H9 (cell line): ENCODE measurements at regions not wholly inside any gene's neighbourhood (a gene's known extent, or its start where the extent isn't known, plus 50 kb on each side); places are given as distances from the start of the nearest gene placed in this dataset.

Experiments
- DNase-seq: peaks from one replicate; pipeline ENCODE4 v3.0.0-alpha.2; 2017
- H2AFZ ChIP-seq: one replicate; pipeline ENCODE4 v1.6.1; 2013; ENCODE audit warnings: mild to moderate bottlenecking, low read length, control low read depth, moderate library complexity
- H2AK5ac ChIP-seq: 2 replicates; pipeline ENCODE4 v1.6.1; 2013; ENCODE audit warnings: low read length, control low read depth, mixed read lengths; ENCODE audit not compliant: insufficient read length
- H2BK120ac ChIP-seq: one replicate; pipeline ENCODE4 v1.6.1; 2013; ENCODE audit warnings: low read depth, mild to moderate bottlenecking, low read length, control low read depth, inconsistent platforms; ENCODE audit not compliant: poor library complexity, severe bottlenecking
- H2BK12ac ChIP-seq: 2 replicates; pipeline ENCODE4 v1.6.1; 2013; ENCODE audit warnings: low read length, control low read depth, mixed read lengths, low read depth; ENCODE audit not compliant: insufficient read length
- H2BK15ac ChIP-seq: 2 replicates; pipeline ENCODE4 v1.6.1; 2013; ENCODE audit warnings: low read depth, low read length, control low read depth
- H2BK20ac ChIP-seq: one replicate; pipeline ENCODE4 v1.6.1; 2013; ENCODE audit warnings: low read depth, mild to moderate bottlenecking, low read length, control low read depth, inconsistent platforms; ENCODE audit not compliant: poor library complexity, severe bottlenecking
- H2BK5ac ChIP-seq: 2 replicates; pipeline ENCODE4 v1.6.1; 2013; ENCODE audit warnings: low read length, control low read depth, mixed read lengths; ENCODE audit not compliant: insufficient read length
- H3K14ac ChIP-seq: 2 replicates; pipeline ENCODE4 v1.6.1; 2013; ENCODE audit warnings: low read length, control low read depth; ENCODE audit not compliant: insufficient read depth
- H3K18ac ChIP-seq: 2 replicates; pipeline ENCODE4 v1.6.1; 2013; ENCODE audit warnings: low read depth, mild to moderate bottlenecking, mixed read lengths, low read length, control low read depth; ENCODE audit not compliant: insufficient read length
- H3K23ac ChIP-seq: 2 replicates; pipeline ENCODE4 v1.6.1; 2013; ENCODE audit warnings: low read length, control low read depth, mixed read lengths, low read depth; ENCODE audit not compliant: insufficient read length
- H3K23me2 ChIP-seq: 2 replicates; pipeline ENCODE4 v1.6.1; 2013; ENCODE audit warnings: low read depth, mild to moderate bottlenecking, mixed read lengths, low read length, control low read depth; ENCODE audit not compliant: insufficient read length, poor library complexity, severe bottlenecking
- H3K27ac ChIP-seq: 2 replicates; pipeline ENCODE4 v1.5.1; 2013; ENCODE audit warnings: low read length, control low read depth, mixed read lengths, low read depth; ENCODE audit not compliant: insufficient read length
- H3K27me3 ChIP-seq: 2 replicates; pipeline ENCODE4 v1.6.1; 2013; ENCODE audit warnings: low read length, control low read depth, inconsistent platforms; ENCODE audit not compliant: insufficient read depth
- H3K4ac ChIP-seq: 2 replicates; pipeline ENCODE4 v1.6.1; 2013; ENCODE audit warnings: low read depth, mild to moderate bottlenecking, control low read depth, inconsistent platforms, low read length, moderate library complexity
- H3K4me1 ChIP-seq: 2 replicates; pipeline ENCODE4 v1.6.1; 2013; ENCODE audit warnings: low read length, control low read depth, inconsistent platforms; ENCODE audit not compliant: insufficient read depth
- H3K4me2 ChIP-seq: 2 replicates; pipeline ENCODE4 v1.6.1; 2013; ENCODE audit warnings: low read length, control low read depth, mixed read lengths; ENCODE audit not compliant: insufficient read length, insufficient read depth
- H3K56ac ChIP-seq: 2 replicates; pipeline ENCODE4 v1.6.1; 2013; ENCODE audit warnings: low read depth, mild to moderate bottlenecking, mixed read lengths, low read length, control low read depth; ENCODE audit not compliant: insufficient read length
- H3K79me1 ChIP-seq: 2 replicates; pipeline ENCODE4 v1.6.1; 2013; ENCODE audit warnings: low read depth, mild to moderate bottlenecking, moderate library complexity, low read length, control low read depth, inconsistent platforms; ENCODE audit not compliant: insufficient read depth, poor library complexity, severe bottlenecking
- H3K79me2 ChIP-seq: 2 replicates; pipeline ENCODE4 v1.6.1; 2013; ENCODE audit warnings: low read length, control low read depth, inconsistent platforms; ENCODE audit not compliant: insufficient read depth
- H3K9ac ChIP-seq: 2 replicates; pipeline ENCODE4 v1.6.1; 2013; ENCODE audit warnings: low read length, control low read depth, mixed read lengths; ENCODE audit not compliant: insufficient read length; ENCODE audit errors: extremely low read depth
- H3K9me3 ChIP-seq: one replicate; pipeline ENCODE4 v1.6.1; 2013; ENCODE audit warnings: low read depth, low read length, inconsistent platforms; ENCODE audit not compliant: control insufficient read depth
- H3T11ph ChIP-seq: one replicate; pipeline ENCODE4 v1.6.1; 2013; ENCODE audit warnings: mild to moderate bottlenecking, low read length, control low read depth, inconsistent platforms
- H4K20me1 ChIP-seq: one replicate; pipeline ENCODE4 v1.6.1; 2013; ENCODE audit not compliant: control insufficient read depth, insufficient read length, insufficient read depth
- H4K5ac ChIP-seq: 2 replicates; pipeline ENCODE4 v1.6.1; 2013; ENCODE audit warnings: low read depth, mild to moderate bottlenecking, mixed read lengths, low read length, control low read depth; ENCODE audit not compliant: insufficient read length
- H4K8ac ChIP-seq: replicated peaks from 2 replicates; pipeline ENCODE4 v1.6.1; 2013; ENCODE audit warnings: low read length, control low read depth, mixed read lengths, low read depth; ENCODE audit not compliant: insufficient read length
- H4K91ac ChIP-seq: 2 replicates; pipeline ENCODE4 v1.6.1; 2013; ENCODE audit warnings: low read depth, mild to moderate bottlenecking, moderate library complexity, mixed read lengths, low read length, control low read depth; ENCODE audit not compliant: insufficient read length
- H3K27ac Mint-ChIP-seq, 3 experiments: 2 replicates in 2 of 3; 3 replicates in 1 of 3; pipeline ENCODE4 v1.8.0; 2020 to 2021; ENCODE audit warnings: mixed read lengths in 3 of 3, mild to moderate bottlenecking in 1 of 3, moderate library complexity in 1 of 3
- H3K27me3 Mint-ChIP-seq: 2 replicates; pipeline ENCODE4 v1.8.0; 2021; ENCODE audit warnings: low read depth, mild to moderate bottlenecking, moderate library complexity, mixed read lengths
- H3K36me3 Mint-ChIP-seq, 3 experiments: 2 replicates in 2 of 3; 3 replicates in 1 of 3; pipeline ENCODE4 v1.8.0; 2020 to 2021; ENCODE audit warnings: low read depth in 3 of 3, mixed read lengths in 3 of 3; ENCODE audit not compliant: insufficient read depth in 1 of 3
- H3K4me1 Mint-ChIP-seq, 2 experiments: 2 replicates each; pipeline ENCODE4 v1.8.0; 2020; ENCODE audit warnings: mixed read lengths in 2 of 2
- H3K4me3 Mint-ChIP-seq, 2 experiments: 2 replicates in 1 of 2; 3 replicates in 1 of 2; pipeline ENCODE4 v1.8.0; 2020 to 2021; ENCODE audit warnings: mild to moderate bottlenecking in 2 of 2, mixed read lengths in 2 of 2, moderate library complexity in 1 of 2
- H3K9me3 Mint-ChIP-seq, 2 experiments: 2 replicates in 1 of 2; 3 replicates in 1 of 2; pipeline ENCODE4 v1.8.0; 2020; ENCODE audit warnings: mild to moderate bottlenecking in 2 of 2, mixed read lengths in 2 of 2, moderate library complexity in 1 of 2
- WGBS: extraction: QIAGEN DNeasy Blood & Tissue Kit; methylation state at CpG from one replicate; pipeline ENCODE4 v1.1.7; 2013; ENCODE audit warnings: missing lambda C conversion rate, low lambda C conversion rate, mixed read lengths; ENCODE audit not compliant: insufficient read length; ENCODE audit errors: extremely low coverage; 5-methylcytosine and 5-hydroxymethylcytosine counted together
- TF ChIP-seq, protein P1 (sequence below): fragments of 200-600 bp; sonication (generic); conservative IDR thresholded peaks from 3 replicates; pipeline ENCODE4 v1.8.0; 2021; ENCODE audit warnings: antibody characterized with exemption, mild to moderate bottlenecking

DNA sequence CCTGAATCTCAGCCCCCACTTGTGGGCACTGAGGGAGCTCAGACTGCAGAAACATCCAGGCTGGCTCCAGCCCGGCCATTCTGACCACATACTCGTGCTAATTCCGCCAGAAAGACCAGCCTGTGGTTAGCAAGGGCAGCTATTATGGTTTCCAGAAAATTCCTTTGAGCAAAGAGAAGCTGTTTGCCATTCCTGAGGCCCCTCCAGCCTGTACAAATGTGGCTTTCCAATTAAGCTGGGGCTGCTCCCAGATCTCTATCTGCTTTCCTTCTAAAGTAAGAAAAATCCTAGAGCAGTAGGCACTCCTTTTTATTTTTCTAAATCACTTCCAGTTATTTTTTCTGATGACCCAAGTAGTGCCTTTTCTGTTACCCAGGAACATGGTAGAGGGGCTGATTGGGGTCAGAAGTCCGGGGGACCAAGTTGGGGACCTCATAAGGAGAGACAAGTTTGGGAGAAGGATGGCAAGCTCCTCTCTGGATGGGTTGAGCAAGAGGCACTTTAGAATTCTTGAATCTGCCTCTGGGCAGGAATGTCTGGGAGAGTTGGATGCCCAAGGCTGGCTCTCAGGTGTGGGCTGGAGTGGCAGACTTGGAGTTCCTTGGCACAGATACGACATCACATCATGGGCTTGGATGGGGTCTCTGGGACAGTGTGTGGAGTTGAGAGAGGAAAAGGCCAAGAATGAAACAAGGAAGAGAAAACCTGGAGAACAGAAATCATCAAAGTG is 83.3 kb upstream of the TNRC6C start:
- Histone ChIP-seq H2BK15ac (no peak overlapping the region), H3K4ac (no peak overlapping the region), H3K18ac (no peak overlapping the region), H4K91ac (no peak overlapping the region), H3K79me2 (no peaks in the 10 kb centered on the region), H3K56ac (no peak overlapping the region), H3K9ac (no peak overlapping the region), H3K23ac (no peak overlapping the region), H3K4me1 (no peaks in the 10 kb centered on the region), H4K8ac (no peak overlapping the region), H2AFZ (no peak overlapping the region), H2BK12ac (no peak overlapping the region), H2AK5ac (no peak overlapping the region), H3T11ph (no peak overlapping the region), H2BK120ac (no peak overlapping the region), H3K79me1 (no peaks in the 10 kb centered on the region), H3K27me3 (no peaks in the 10 kb centered on the region; the same call in 1 of the 2 replicates), H4K20me1 (no peaks in the 10 kb centered on the region), H3K27ac (no peak overlapping the region), H3K4me2 (no peak overlapping the region), H3K14ac (no peak overlapping the region), H2BK20ac (no peak overlapping the region), H3K9me3 (no peaks in the 10 kb centered on the region), H4K5ac (no peak overlapping the region), H2BK5ac (no peak overlapping the region), H3K23me2 (no peaks in the 10 kb centered on the region)
- H3K9me3 Mint-ChIP-seq: peaks cover 12 to 15% of the 10 kb centered on the region in 2 experiments
- H3K4me3 Mint-ChIP-seq: no peak overlapping the region
- peaks cover 3 to 11% (median 5%) of the 10 kb centered on the region in 3 experiments for H3K36me3 Mint-ChIP-seq
- WGBS: no CpG with 5 or more reads among the region's 5 CpGs
- TF ChIP-seq, protein P1, sequence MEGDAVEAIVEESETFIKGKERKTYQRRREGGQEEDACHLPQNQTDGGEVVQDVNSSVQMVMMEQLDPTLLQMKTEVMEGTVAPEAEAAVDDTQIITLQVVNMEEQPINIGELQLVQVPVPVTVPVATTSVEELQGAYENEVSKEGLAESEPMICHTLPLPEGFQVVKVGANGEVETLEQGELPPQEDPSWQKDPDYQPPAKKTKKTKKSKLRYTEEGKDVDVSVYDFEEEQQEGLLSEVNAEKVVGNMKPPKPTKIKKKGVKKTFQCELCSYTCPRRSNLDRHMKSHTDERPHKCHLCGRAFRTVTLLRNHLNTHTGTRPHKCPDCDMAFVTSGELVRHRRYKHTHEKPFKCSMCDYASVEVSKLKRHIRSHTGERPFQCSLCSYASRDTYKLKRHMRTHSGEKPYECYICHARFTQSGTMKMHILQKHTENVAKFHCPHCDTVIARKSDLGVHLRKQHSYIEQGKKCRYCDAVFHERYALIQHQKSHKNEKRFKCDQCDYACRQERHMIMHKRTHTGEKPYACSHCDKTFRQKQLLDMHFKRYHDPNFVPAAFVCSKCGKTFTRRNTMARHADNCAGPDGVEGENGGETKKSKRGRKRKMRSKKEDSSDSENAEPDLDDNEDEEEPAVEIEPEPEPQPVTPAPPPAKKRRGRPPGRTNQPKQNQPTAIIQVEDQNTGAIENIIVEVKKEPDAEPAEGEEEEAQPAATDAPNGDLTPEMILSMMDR: no peak
- peaks cover 7% of the 10 kb centered on the region for H3K27me3 Mint-ChIP-seq
- no peak overlapping the region for H3K27ac Mint-ChIP-seq
- DNase-seq: no peak
- peaks cover 0 to 11% of the 10 kb centered on the region in 2 experiments; a peak in 2 of 4 replicates for H3K4me1 Mint-ChIP-seq
